ENCODE measurements at regions not wholly inside any gene's neighbourhood (a gene's known extent, or its start where the extent isn't known, plus 50 kb on each side); places are given as distances from the start of the nearest gene placed in this dataset.

GRCh38 chr2:172226244-172227061 lies 123.8 kb upstream of the DLX2 start (continued):
- TF ChIP-seq ZBTB33 (IDR thresholded peaks at IDR 0.05; ENCODE audit: extremely low read depth, insufficient replicate concordance, low read length) (no peak), RAD21 (IDR thresholded peaks at IDR 0.05; ENCODE audit: low read depth) (peak; percentile 79)

GRCh38 chr2:172227719-172228118 lies 125.0 kb upstream of the DLX2 start:
- Histone ChIP-seq H3K4me1 (ENCODE audit: control insufficient read depth in 1 of 2, insufficient read depth in 2 of 2, low read length in 2 of 2) (peaks cover 8 to 33% of the 10 kb centered on the region in 2 experiments), H3K9me3 (ENCODE audit: control insufficient read depth in 1 of 2, insufficient read depth in 1 of 2, low read depth in 1 of 2, low read length in 2 of 2) (no peaks in the 10 kb centered on the region), H3K79me2 (ENCODE audit: insufficient read depth, low read length) (no peaks in the 10 kb centered on the region), H3K4me2 (ENCODE audit: low read length) (no peak overlapping the region), H4K20me1 (ENCODE audit: insufficient read depth) (no peaks in the 10 kb centered on the region), H3K4me3 (replicated peaks in 1 of 2; ENCODE audit: low read depth in 1 of 2, low read length in 2 of 2) (no peak overlapping the region), H3K9me2 (ENCODE audit: insufficient read depth) (no peaks in the 10 kb centered on the region), H3K27ac (ENCODE audit: low read depth, low read length) (no peak overlapping the region), H3K9ac (ENCODE audit: low read length) (no peak overlapping the region), H3K36me3 (ENCODE audit: control insufficient read depth in 1 of 2, insufficient read depth in 2 of 2, low read length in 2 of 2) (no peaks in the 10 kb centered on the region), H3K27me3 (ENCODE audit: insufficient read depth, low read length) (no peaks in the 10 kb centered on the region), H2AFZ (ENCODE audit: low read depth, low read length, poor library complexity, severe bottlenecking) (no peak overlapping the region)
- intact Hi-C loops (cut with micrococcal nuclease), result loop anchor here (2.0 kb wide), 1 partner anchor 237 kb away; no protein-coding TSS in a partner anchor
- DNase-seq (ENCODE audit: low read depth, low spot score) (no peak), ATAC-seq (no peak)
- ChIA-PET RAD21 (ENCODE audit: low non-redundant PET in 1 of 2, low total read pairs in 2 of 2, uncharacterized antibody in 2 of 2, unreplicated experiment in 2 of 2) (no interaction called here), POLR2A (no interaction called here), CTCF (interaction anchor here (2.5 kb wide), 1 partner anchor 233 kb away, joined by 25 read pairs; no protein-coding TSS in a partner anchor)
- TF ChIP-seq JUND (IDR thresholded peaks at IDR 0.05), result no peak
- TF ChIP-seq ATF3 (IDR thresholded peaks at IDR 0.05), result no peak
- TF ChIP-seq POLR2A (IDR thresholded peaks at IDR 0.05; ENCODE audit: borderline replicate concordance, extremely low read depth, insufficient read depth, insufficient read length), result no peak
- TF ChIP-seq SIN3A (IDR thresholded peaks at IDR 0.05; ENCODE audit: low read depth), result no peak
- no peak for TF ChIP-seq ELF1 (IDR thresholded peaks at IDR 0.05; ENCODE audit: borderline replicate concordance, low read depth)
- no peak for TF ChIP-seq EZH2 (IDR thresholded peaks at IDR 0.05)
- TF ChIP-seq YY1 (IDR thresholded peaks at IDR 0.05; ENCODE audit: extremely low read depth, insufficient replicate concordance, low read depth, low read length), result no peak
- no peak for TF ChIP-seq SRF (IDR thresholded peaks at IDR 0.05; ENCODE audit: low read depth)
- no peak for TF ChIP-seq TCF7L2 (IDR thresholded peaks at IDR 0.05; ENCODE audit: borderline replicate concordance, extremely low read depth, insufficient read depth, insufficient read length)
- no peak for TF ChIP-seq EGR1 (IDR thresholded peaks at IDR 0.05; ENCODE audit: low read depth)
- no peak for TF ChIP-seq SP1 (IDR thresholded peaks at IDR 0.05; ENCODE audit: low read depth)
- no peak for TF ChIP-seq CBX3 (IDR thresholded peaks at IDR 0.05; ENCODE audit: low read depth)
- TF ChIP-seq FOSL1 (IDR thresholded peaks at IDR 0.05; ENCODE audit: low read depth), result no peak
- TF ChIP-seq ZBTB33 (IDR thresholded peaks at IDR 0.05; ENCODE audit: extremely low read depth, insufficient replicate concordance, low read length), result no peak
- no TSS peak for BruUV-seq (replicated peaks)

All from HCT116 (cell line).